GM12892 (cell line): ENCODE measurements at regions not wholly inside any gene's neighbourhood (a gene's known extent, or its start where the extent isn't known, plus 50 kb on each side); places are given as distances from the start of the nearest gene placed in this dataset.

Experiments
- POLR2A ChIP-seq: IDR thresholded peaks from 2 replicates; pipeline ENCODE4 v1.6.1; 2011; ENCODE audit warnings: low read depth, low read length, control low read depth
- POLR2AphosphoS5 ChIP-seq: IDR thresholded peaks from 2 replicates; pipeline ENCODE4 v1.6.1; 2011; ENCODE audit warnings: low read depth, low read length, control low read depth

GRCh38 chr7:23967949-23968599 is 258.1 kb downstream of the STK31 start:
- TF ChIP-seq POLR2A (no peak), POLR2AphosphoS5 (no peak)
